ENCODE measurements at regions not wholly inside any gene's neighbourhood (a gene's known extent, or its start where the extent isn't known, plus 50 kb on each side); places are given as distances from the start of the nearest gene placed in this dataset.

- Mint-ChIP-seq H3K4me3 (no peak overlapping the region), H3K4me1 (no peaks in the 10 kb centered on the region), H3K9me3 (no peaks in the 10 kb centered on the region), H3K27me3 (peaks cover 2% of the 10 kb centered on the region), H3K27ac (no peak overlapping the region), H3K36me3 (no peaks in the 10 kb centered on the region)
These were observed 181.9 kb upstream of the MYT1L start for GRCh38 chr2:2512931-2513330.

GRCh38 chr2:2507417-2507997 lies 176.4 kb upstream of the MYT1L start:
- Mint-ChIP-seq H3K27ac (no peak overlapping the region), H3K27me3 (peaks cover 4% of the 10 kb centered on the region), H3K4me1 (no peaks in the 10 kb centered on the region), H3K4me3 (no peak overlapping the region), H3K36me3 (no peaks in the 10 kb centered on the region), H3K9me3 (no peaks in the 10 kb centered on the region)

- Mint-ChIP-seq H3K4me1 (no peaks in the 10 kb centered on the region), H3K4me3 (no peak overlapping the region), H3K27ac (no peak overlapping the region), H3K27me3 (peaks cover 3% of the 10 kb centered on the region), H3K36me3 (no peaks in the 10 kb centered on the region), H3K9me3 (no peaks in the 10 kb centered on the region)
These were observed 175.5 kb upstream of the MYT1L start for GRCh38 chr2:2506536-2506935.

GRCh38 chr2:2505604-2506003 lies 174.5 kb upstream of the MYT1L start:
- no peak overlapping the region for H3K27ac Mint-ChIP-seq
- H3K36me3 Mint-ChIP-seq, result no peaks in the 10 kb centered on the region
- H3K4me3 Mint-ChIP-seq, result no peak overlapping the region
- peaks cover 3% of the 10 kb centered on the region for H3K27me3 Mint-ChIP-seq
- no peaks in the 10 kb centered on the region for H3K4me1 Mint-ChIP-seq
- no peaks in the 10 kb centered on the region for H3K9me3 Mint-ChIP-seq

- H3K27ac Mint-ChIP-seq, result no peak overlapping the region
- H3K36me3 Mint-ChIP-seq, result no peaks in the 10 kb centered on the region
- no peaks in the 10 kb centered on the region for H3K4me1 Mint-ChIP-seq
- no peak overlapping the region for H3K4me3 Mint-ChIP-seq
- H3K27me3 Mint-ChIP-seq, result peaks cover 4% of the 10 kb centered on the region
- H3K9me3 Mint-ChIP-seq, result no peaks in the 10 kb centered on the region
These were observed 172.9 kb upstream of the MYT1L start for GRCh38 chr2:2503864-2504418.

GRCh38 chr2:2502201-2502549 lies 171.1 kb upstream of the MYT1L start:
- H3K27ac Mint-ChIP-seq, result no peak overlapping the region

GRCh38 chr2:2501454-2502200 lies 170.6 kb upstream of the MYT1L start:
- Mint-ChIP-seq H3K4me3 (no peak overlapping the region), H3K27ac (no peak overlapping the region), H3K9me3 (no peaks in the 10 kb centered on the region), H3K27me3 (peaks cover 4% of the 10 kb centered on the region), H3K36me3 (no peaks in the 10 kb centered on the region), H3K4me1 (no peaks in the 10 kb centered on the region)

More at GRCh38 chr2:2502201-2502549, 171.1 kb upstream of the MYT1L start:
- H3K4me3 Mint-ChIP-seq, result no peak overlapping the region
- peaks cover 4% of the 10 kb centered on the region for H3K27me3 Mint-ChIP-seq
- no peaks in the 10 kb centered on the region for H3K4me1 Mint-ChIP-seq
- no peaks in the 10 kb centered on the region for H3K9me3 Mint-ChIP-seq
- H3K36me3 Mint-ChIP-seq, result no peaks in the 10 kb centered on the region

- H3K27me3 Mint-ChIP-seq, result peaks cover 2% of the 10 kb centered on the region
- no peaks in the 10 kb centered on the region for H3K4me1 Mint-ChIP-seq
- no peaks in the 10 kb centered on the region for H3K36me3 Mint-ChIP-seq
These were observed 164.5 kb upstream of the MYT1L start for GRCh38 chr2:2495606-2496005.

GRCh38 chr2:2493496-2493895 lies 162.4 kb upstream of the MYT1L start:
- Mint-ChIP-seq H3K27me3 (peaks cover 3% of the 10 kb centered on the region), H3K4me3 (no peak overlapping the region), H3K9me3 (no peaks in the 10 kb centered on the region), H3K36me3 (no peaks in the 10 kb centered on the region), H3K4me1 (no peaks in the 10 kb centered on the region), H3K27ac (peak overlapping the region; percentile 1)

More at GRCh38 chr2:2495606-2496005, 164.5 kb upstream of the MYT1L start:
- Mint-ChIP-seq H3K9me3 (no peaks in the 10 kb centered on the region), H3K27ac (no peak overlapping the region), H3K4me3 (no peak overlapping the region)

- no peaks in the 10 kb centered on the region for H3K4me1 Mint-ChIP-seq
- H3K27me3 Mint-ChIP-seq, result peaks cover 6% of the 10 kb centered on the region
- no peaks in the 10 kb centered on the region for H3K36me3 Mint-ChIP-seq
- H3K27ac Mint-ChIP-seq, result no peak overlapping the region
- H3K4me3 Mint-ChIP-seq, result no peak overlapping the region
- H3K9me3 Mint-ChIP-seq, result no peaks in the 10 kb centered on the region
These were observed 161.7 kb upstream of the MYT1L start for GRCh38 chr2:2492800-2493199.

GRCh38 chr2:2491964-2492363 lies 160.9 kb upstream of the MYT1L start:
- no peak overlapping the region for H3K4me3 Mint-ChIP-seq
- no peaks in the 10 kb centered on the region for H3K4me1 Mint-ChIP-seq
- H3K36me3 Mint-ChIP-seq, result no peaks in the 10 kb centered on the region
- no peak overlapping the region for H3K27ac Mint-ChIP-seq
- H3K9me3 Mint-ChIP-seq, result no peaks in the 10 kb centered on the region
- peaks cover 6% of the 10 kb centered on the region for H3K27me3 Mint-ChIP-seq

- Mint-ChIP-seq H3K4me1 (no peaks in the 10 kb centered on the region), H3K9me3 (no peaks in the 10 kb centered on the region), H3K27me3 (peaks cover 8% of the 10 kb centered on the region), H3K4me3 (no peak overlapping the region), H3K36me3 (no peaks in the 10 kb centered on the region), H3K27ac (peak overlapping the region; percentile 52)
These were observed 153.2 kb upstream of the MYT1L start for GRCh38 chr2:2484301-2484700.

- Mint-ChIP-seq H3K27ac (no peak overlapping the region), H3K9me3 (no peaks in the 10 kb centered on the region), H3K4me1 (no peaks in the 10 kb centered on the region), H3K4me3 (no peak overlapping the region), H3K27me3 (peaks cover 5% of the 10 kb centered on the region), H3K36me3 (no peaks in the 10 kb centered on the region)
These were observed 151.8 kb upstream of the MYT1L start for GRCh38 chr2:2482851-2483250.

GRCh38 chr2:2472881-2473280 lies 141.8 kb upstream of the MYT1L start:
- H3K27ac Mint-ChIP-seq, result no peak overlapping the region
- H3K4me3 Mint-ChIP-seq, result no peak overlapping the region
- H3K27me3 Mint-ChIP-seq, result peaks cover 5% of the 10 kb centered on the region
- no peaks in the 10 kb centered on the region for H3K4me1 Mint-ChIP-seq
- H3K36me3 Mint-ChIP-seq, result no peaks in the 10 kb centered on the region
- no peaks in the 10 kb centered on the region for H3K9me3 Mint-ChIP-seq

GRCh38 chr2:2472044-2472443 lies 141.0 kb upstream of the MYT1L start:
- Mint-ChIP-seq H3K4me3 (no peak overlapping the region), H3K27ac (no peak overlapping the region), H3K27me3 (peaks cover 5% of the 10 kb centered on the region), H3K9me3 (no peaks in the 10 kb centered on the region), H3K4me1 (no peaks in the 10 kb centered on the region), H3K36me3 (no peaks in the 10 kb centered on the region)

GRCh38 chr2:2466534-2466933 lies 135.5 kb upstream of the MYT1L start:
- Mint-ChIP-seq H3K9me3 (no peaks in the 10 kb centered on the region), H3K4me3 (no peak overlapping the region), H3K4me1 (no peaks in the 10 kb centered on the region), H3K27me3 (peaks cover 13% of the 10 kb centered on the region), H3K27ac (no peak overlapping the region), H3K36me3 (no peaks in the 10 kb centered on the region)
